H1 (cell line): ENCODE measurements at regions not wholly inside any gene's neighbourhood (a gene's known extent, or its start where the extent isn't known, plus 50 kb on each side); places are given as distances from the start of the nearest gene placed in this dataset.

Experiments used
- CTCF ChIA-PET: fragments of 300-600 bp; sonication (Branson Sonifier 250); formaldehyde crosslinking; loops from one replicate; lab custom pipeline; 2021; ENCODE audit not compliant: partially characterized antibody; lab: Charles Lee
- POLR2A ChIA-PET: fragments of 300-600 bp; sonication (Branson Sonifier 250); formaldehyde crosslinking; loops from one replicate; lab custom pipeline; 2021; ENCODE audit warnings: inconsistent platforms; ENCODE audit not compliant: partially characterized antibody; lab: Charles Lee
- DNase-seq, 2 experiments: peaks; one replicate each; pipeline versions ENCODE4 v3.0.0 to v3.0.0-alpha.2; 2010 to 2022; ENCODE audit warnings: low spot score in 2 of 2, low read depth in 1 of 2, mixed read lengths in 1 of 2
- FAIRE-seq: peaks from 2 replicates; lab custom pipeline; 2011; peaks lifted over from hg19 to GRCh38; lab: Jason Lieb, UNC
- H2AFZ ChIP-seq: 2 replicates; pipeline ENCODE4 v1.8.1; 2012; ENCODE audit warnings: low read length, inconsistent platforms
- H2AK5ac ChIP-seq: 2 replicates; pipeline ENCODE4 v1.6.1; 2013; ENCODE audit warnings: low read depth, low read length
- H2BK120ac ChIP-seq: replicated peaks from 2 replicates; pipeline ENCODE3; 2013; ENCODE audit warnings: low read depth, low read length, inconsistent platforms
- H2BK12ac ChIP-seq: 2 replicates; pipeline ENCODE4 v1.6.1; 2013; ENCODE audit warnings: low read depth, low read length
- H2BK15ac ChIP-seq: 2 replicates; pipeline ENCODE4 v1.6.1; 2013; ENCODE audit warnings: low read length
- H2BK20ac ChIP-seq: 2 replicates; pipeline ENCODE4 v1.6.1; 2013; ENCODE audit warnings: low read length
- H2BK5ac ChIP-seq: 2 replicates; pipeline ENCODE4 v1.6.1; 2013; ENCODE audit warnings: low read depth, low read length
- H3K14ac ChIP-seq: 2 replicates; pipeline ENCODE4 v1.6.1; 2013; ENCODE audit warnings: inconsistent platforms; ENCODE audit not compliant: insufficient read length
- H3K18ac ChIP-seq: 2 replicates; pipeline ENCODE4 v1.6.1; 2013; ENCODE audit warnings: low read length; ENCODE audit errors: extremely low read depth
- H3K23ac ChIP-seq: 2 replicates; pipeline ENCODE4 v1.6.1; 2013; ENCODE audit warnings: inconsistent platforms; ENCODE audit not compliant: insufficient read length
- H3K23me2 ChIP-seq: 2 replicates; pipeline ENCODE4 v1.6.1; 2013; ENCODE audit warnings: low read depth, low read length
- H3K27ac ChIP-seq: 2 replicates; pipeline ENCODE4 v1.6.1; 2011; ENCODE audit warnings: low read depth, low read length, inconsistent platforms
- H3K27me3 ChIP-seq, 4 experiments: replicated peaks in 1 of 4; 1 replicate in 1 of 4; 2 replicates in 3 of 4; pipeline versions ENCODE4 v1.6.1 to v1.8.1; 2011 to 2013; ENCODE audit warnings: low read length in 3 of 4, mild to moderate bottlenecking in 3 of 4, inconsistent platforms in 2 of 4, mixed read lengths in 2 of 4, moderate library complexity in 1 of 4; ENCODE audit not compliant: control insufficient read depth in 3 of 4, insufficient read depth in 3 of 4; ENCODE audit errors: extremely low read depth in 1 of 4
- H3K36me3 ChIP-seq, 4 experiments: 2 replicates each; pipeline versions ENCODE4 v1.6.1 to v1.8.1; 2011 to 2013; ENCODE audit warnings: mild to moderate bottlenecking in 4 of 4, low read length in 3 of 4, moderate library complexity in 2 of 4, control low read depth in 1 of 4, inconsistent platforms in 1 of 4; ENCODE audit not compliant: insufficient read depth in 4 of 4, control insufficient read depth in 2 of 4
- H3K4ac ChIP-seq: replicated peaks from 2 replicates; pipeline ENCODE3; 2013; ENCODE audit warnings: low read length, low read depth, mixed read lengths, inconsistent platforms; ENCODE audit not compliant: insufficient read length
- H3K4me1 ChIP-seq, 4 experiments: replicated peaks in 1 of 4; 1 replicate in 1 of 4; 2 replicates in 3 of 4; pipeline versions ENCODE4 v1.6.1 to v1.8.1; 2011 to 2013; ENCODE audit warnings: low read length in 3 of 4, inconsistent platforms in 2 of 4, mixed read lengths in 1 of 4; ENCODE audit not compliant: insufficient read depth in 4 of 4, control insufficient read depth in 3 of 4
- H3K4me2 ChIP-seq, 2 experiments: 2 replicates each; pipeline versions ENCODE4 v1.6.1 to v1.8.1; 2011 to 2013; ENCODE audit warnings: low read depth in 2 of 2, low read length in 2 of 2, control low read depth in 1 of 2, inconsistent platforms in 1 of 2, mild to moderate bottlenecking in 1 of 2; ENCODE audit not compliant: insufficient read depth in 1 of 2
- H3K4me3 ChIP-seq, 4 experiments: fragments of 200-600, 300-600 bp in 1 of 4; sonication (generic), shearing (Covaris generic), sonication (Bioruptor Twin) in 1 of 4; 2 replicates each; pipeline versions ENCODE4 v1.5.1 to v1.8.1; 2011 to 2016; ENCODE audit warnings: low read length in 4 of 4, low read depth in 3 of 4, control low read depth in 2 of 4, inconsistent platforms in 2 of 4, mild to moderate bottlenecking in 2 of 4, mixed read lengths in 1 of 4, moderate library complexity in 1 of 4; ENCODE audit not compliant: insufficient read depth in 2 of 4; ENCODE audit errors: extremely low read depth in 1 of 4
- H3K56ac ChIP-seq: replicated peaks from 2 replicates; pipeline ENCODE3; 2013; ENCODE audit warnings: low read depth, mild to moderate bottlenecking, mixed read lengths, low read length, inconsistent platforms; ENCODE audit not compliant: insufficient read length
- H3K79me1 ChIP-seq: 2 replicates; pipeline ENCODE4 v1.6.1; 2013; ENCODE audit warnings: low read depth, low read length, control low read depth
- H3K79me2 ChIP-seq, 2 experiments: 2 replicates each; pipeline versions ENCODE4 v1.6.1 to v1.8.1; 2012 to 2013; ENCODE audit warnings: low read length in 2 of 2, mild to moderate bottlenecking in 2 of 2, inconsistent platforms in 1 of 2; ENCODE audit not compliant: insufficient read depth in 2 of 2, control insufficient read depth in 1 of 2
- H3K9ac ChIP-seq, 4 experiments: replicated peaks in 1 of 4; 1 replicate in 1 of 4; 2 replicates in 3 of 4; pipeline versions ENCODE4 v1.6.1 to v1.8.1; 2011 to 2013; ENCODE audit warnings: low read depth in 3 of 4, low read length in 3 of 4, control low read depth in 2 of 4, mild to moderate bottlenecking in 2 of 4, moderate library complexity in 2 of 4, inconsistent platforms in 1 of 4; ENCODE audit errors: extremely low read depth in 1 of 4
- H3K9me3 ChIP-seq, 2 experiments: 2 replicates each; pipeline versions ENCODE4 v1.6.1 to v1.8.1; 2012 to 2013; ENCODE audit warnings: mild to moderate bottlenecking in 2 of 2, moderate library complexity in 2 of 2, control low read depth in 1 of 2, inconsistent platforms in 1 of 2, low read depth in 1 of 2, low read length in 1 of 2, mixed read lengths in 1 of 2; ENCODE audit not compliant: insufficient read depth in 2 of 2
- H4K20me1 ChIP-seq, 2 experiments: replicated peaks in 1 of 2; 2 replicates each; pipeline versions ENCODE3 to v1.8.1; 2011 to 2013; ENCODE audit warnings: inconsistent platforms in 2 of 2, low read length in 2 of 2, mild to moderate bottlenecking in 1 of 2; ENCODE audit not compliant: insufficient read depth in 2 of 2, control insufficient read depth in 1 of 2
- H4K5ac ChIP-seq: 2 replicates; pipeline ENCODE4 v1.6.1; 2013; ENCODE audit warnings: low read length, low read depth, mixed read lengths, inconsistent platforms; ENCODE audit not compliant: insufficient read length
- H4K8ac ChIP-seq: 2 replicates; pipeline ENCODE4 v1.8.0; 2013; ENCODE audit warnings: mild to moderate bottlenecking, moderate library complexity, low read length, inconsistent platforms; ENCODE audit not compliant: insufficient read depth; ENCODE audit errors: extremely low read depth
- H4K91ac ChIP-seq: replicated peaks from 2 replicates; pipeline ENCODE3; 2013; ENCODE audit warnings: low read length, mixed read lengths, inconsistent platforms; ENCODE audit not compliant: insufficient read length
- GTF2F1 ChIP-seq: IDR thresholded peaks from 2 replicates; pipeline ENCODE4 v1.6.1; 2012; ENCODE audit warnings: low read depth, low read length, improper control_type of control experiment, borderline replicate concordance
- WGBS, 2 experiments: shearing (Covaris generic) in 1 of 2; methylation state at CpG; one replicate each; pipeline versions ENCODE4 v1.1.6 to v1.1.7; 2013 to 2015; ENCODE audit warnings: low lambda C conversion rate in 2 of 2, mixed read lengths in 2 of 2, inconsistent platforms in 1 of 2, low coverage in 1 of 2, missing lambda C conversion rate in 1 of 2; ENCODE audit not compliant: insufficient replicate concordance in 2 of 2, insufficient coverage in 1 of 2, insufficient read length in 1 of 2; ENCODE audit errors: extremely low coverage in 1 of 2, missing lambda C conversion rate in 1 of 2; 5-methylcytosine and 5-hydroxymethylcytosine counted together

DNA sequence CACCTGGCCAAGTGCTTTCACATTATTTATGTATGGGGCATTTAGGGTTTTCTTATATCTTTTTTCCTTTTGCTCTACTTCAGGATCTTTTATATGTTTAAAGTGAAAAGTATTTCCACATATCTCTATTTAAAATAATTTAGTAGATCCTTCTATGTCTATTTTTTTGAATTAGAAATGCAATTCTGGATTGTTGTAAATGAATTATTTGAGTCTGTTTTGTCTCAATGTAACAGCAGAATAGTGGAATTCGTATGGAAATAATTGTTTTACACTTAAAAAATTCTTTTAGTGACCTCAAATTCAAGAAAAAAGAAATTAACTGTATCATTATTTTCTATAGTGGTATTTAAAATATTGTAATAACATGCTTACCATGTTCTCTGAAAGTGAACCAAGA is 126.5 kb upstream of the HDAC9 start:
- POLR2A ChIA-PET, result no interaction called here
- H2BK5ac ChIP-seq, result no peak overlapping the region
- no peak overlapping the region for H4K5ac ChIP-seq
- H3K4me2 ChIP-seq, result no peak overlapping the region
- H4K91ac ChIP-seq, result no peak overlapping the region
- no peak overlapping the region for H3K56ac ChIP-seq
- peaks cover 0 to 5% (median 2%) of the 10 kb centered on the region in 4 experiments; a peak in 3 of 7 replicates for H3K4me1 ChIP-seq
- H4K8ac ChIP-seq, result no peak overlapping the region
- no peaks in the 10 kb centered on the region for H3K27me3 ChIP-seq
- no peak overlapping the region for H3K23ac ChIP-seq
- H3K14ac ChIP-seq, result no peak overlapping the region
- no peaks in the 10 kb centered on the region for H3K23me2 ChIP-seq
- H2BK12ac ChIP-seq, result no peak overlapping the region
- no peak overlapping the region for H3K4ac ChIP-seq
- no peak overlapping the region for H3K27ac ChIP-seq
- H3K79me1 ChIP-seq, result no peaks in the 10 kb centered on the region
- H2AFZ ChIP-seq, result no peak overlapping the region
- CTCF ChIA-PET, result interaction anchor here (2.0 kb wide), 1 partner anchor 11 kb away, joined by 5 read pairs; no protein-coding TSS in a partner anchor
- no peak overlapping the region for H2BK120ac ChIP-seq
- H2BK15ac ChIP-seq, result no peak overlapping the region
- no peak for FAIRE-seq
- no peaks in the 10 kb centered on the region for H4K20me1 ChIP-seq
- H3K4me3 ChIP-seq, result no peak overlapping the region
- no peak for DNase-seq
- no peak for TF ChIP-seq GTF2F1
- H2AK5ac ChIP-seq, result no peak overlapping the region
- H3K9me3 ChIP-seq, result no peaks in the 10 kb centered on the region
- 83% methylated on average over 1 of the region's 1 CpG; no CpG with 5 or more reads in 1 of the 2 experiments for WGBS, 2 experiments
- H2BK20ac ChIP-seq, result no peak overlapping the region
- H3K18ac ChIP-seq, result no peak overlapping the region
- H3K79me2 ChIP-seq, result no peaks in the 10 kb centered on the region
- no peak overlapping the region for H3K9ac ChIP-seq
- no peaks in the 10 kb centered on the region for H3K36me3 ChIP-seq
